Endothelial cell of umbilical vein (primary cell): ENCODE measurements at regions not wholly inside any gene's neighbourhood (a gene's known extent, or its start where the extent isn't known, plus 50 kb on each side); places are given as distances from the start of the nearest gene placed in this dataset.
"Not testable (repeated sequence)": the region's sequence is repeated elsewhere in the genome, so short reads cannot be mapped to it uniquely, and the experiment has no call there.

Experiments
- BruUV-seq: library from RNA; stranded (reverse); fragments of 400-500 nt; replicated peaks from 2 replicates; lab custom pipeline; 2021; lab: Mats Ljungman, UMichigan
- CTCF ChIA-PET: fragments of 300-600, 350-600 bp; sonication (Branson Sonifier 250); formaldehyde crosslinking; loops from one replicate; lab custom pipeline; 2021; ENCODE audit warnings: antibody characterized with exemption, inconsistent platforms; lab: Charles Lee
- POLR2A ChIA-PET: fragments of 300-600, 350-600 bp; sonication (Branson Sonifier 250); formaldehyde crosslinking; loops from one replicate; lab custom pipeline; 2021; ENCODE audit warnings: antibody characterized with exemption, inconsistent platforms; lab: Charles Lee
- DNase-seq: peaks from one replicate; pipeline ENCODE4 v3.0.0-alpha.2; 2011; ENCODE audit warnings: low read depth, low spot score
- FAIRE-seq: peaks from 2 replicates; lab custom pipeline; 2011; peaks lifted over from hg19 to GRCh38; lab: Jason Lieb, UNC
- H2AFZ ChIP-seq: 2 replicates; pipeline ENCODE4 v1.6.0; 2012; ENCODE audit warnings: low read depth, low read length, control low read depth, inconsistent platforms
- H3K27ac ChIP-seq: 2 replicates; pipeline ENCODE4 v1.5.1; 2011; ENCODE audit warnings: low read depth, mild to moderate bottlenecking, control low read depth, low read length, moderate library complexity; ENCODE audit not compliant: insufficient read depth
- H3K27me3 ChIP-seq, 2 experiments: 2 replicates each; pipeline versions ENCODE4 v1.6.0 to v1.6.1; 2011; ENCODE audit warnings: low read length in 2 of 2, mixed read lengths in 1 of 2; ENCODE audit not compliant: control insufficient read depth in 2 of 2, insufficient read depth in 2 of 2
- H3K36me3 ChIP-seq, 2 experiments: 2 replicates in 1 of 2; 3 replicates in 1 of 2; pipeline ENCODE4 v1.5.1; 2011; ENCODE audit warnings: low read length in 2 of 2, mild to moderate bottlenecking in 1 of 2, moderate library complexity in 1 of 2; ENCODE audit not compliant: control insufficient read depth in 2 of 2, insufficient read depth in 2 of 2; ENCODE audit errors: extremely low read depth in 1 of 2
- H3K4me1 ChIP-seq: 3 replicates; pipeline ENCODE4 v1.5.1; 2011; ENCODE audit warnings: mild to moderate bottlenecking, low read length; ENCODE audit not compliant: control insufficient read depth, insufficient read depth; ENCODE audit errors: extremely low read depth
- H3K4me2 ChIP-seq: 2 replicates; pipeline ENCODE4 v1.6.1; 2011; ENCODE audit warnings: low read length, control low read depth, mixed read lengths; ENCODE audit not compliant: insufficient read depth
- H3K4me3 ChIP-seq, 3 experiments: fragments of 200-600 bp in 1 of 3; sonication (generic), shearing (Covaris generic) in 1 of 3; replicated peaks in 1 of 3; 2 replicates each; pipeline ENCODE4 v1.5.1; 2011 to 2016; ENCODE audit warnings: control low read depth in 3 of 3, low read length in 3 of 3, mild to moderate bottlenecking in 2 of 3, inconsistent platforms in 1 of 3, low read depth in 1 of 3, moderate library complexity in 1 of 3; ENCODE audit not compliant: insufficient read depth in 1 of 3
- H3K79me2 ChIP-seq: 2 replicates; pipeline ENCODE4 v1.6.0; 2012; ENCODE audit warnings: low read length, inconsistent platforms; ENCODE audit not compliant: control insufficient read depth, insufficient read depth
- H3K9ac ChIP-seq: replicated peaks from 2 replicates; pipeline ENCODE3; 2011; ENCODE audit warnings: low read length, control low read depth; ENCODE audit not compliant: insufficient read depth; ENCODE audit errors: extremely low read depth
- H3K9me1 ChIP-seq: replicated peaks from 3 replicates; pipeline ENCODE4 v1.6.0; 2011; ENCODE audit warnings: mild to moderate bottlenecking, low read length; ENCODE audit not compliant: control insufficient read depth, insufficient read depth; ENCODE audit errors: extremely low read depth
- H3K9me3 ChIP-seq: replicated peaks from 2 replicates; pipeline ENCODE4 v1.5.1; 2012; ENCODE audit warnings: low read length, inconsistent platforms; ENCODE audit not compliant: control insufficient read depth, insufficient read depth
- H4K20me1 ChIP-seq: replicated peaks from 2 replicates; pipeline ENCODE3; 2011; ENCODE audit warnings: mild to moderate bottlenecking, low read length; ENCODE audit not compliant: control insufficient read depth, insufficient read depth; ENCODE audit errors: extremely low read depth
- CTCF ChIP-seq, 2 donors: IDR thresholded peaks; 1 replicate in 1 of 2; 2 replicates in 1 of 2; pipeline ENCODE4 v1.5.1; 2011; ENCODE audit warnings: low read length in 2 of 2, mild to moderate bottlenecking in 2 of 2, moderate library complexity in 2 of 2, control low read depth in 1 of 2, inconsistent platforms in 1 of 2, low read depth in 1 of 2; ENCODE audit not compliant: insufficient read depth in 1 of 2; ENCODE audit errors: extremely low read depth in 1 of 2
- EZH2 ChIP-seq: IDR thresholded peaks from 2 replicates; pipeline ENCODE4 v1.6.1; 2012; ENCODE audit warnings: borderline replicate concordance, low read depth, mild to moderate bottlenecking, moderate library complexity, low read length, inconsistent platforms; ENCODE audit not compliant: severe bottlenecking
- FOS ChIP-seq: IDR thresholded peaks from 2 replicates; pipeline ENCODE4 v1.6.1; 2011; ENCODE audit warnings: mild to moderate bottlenecking, low read length, moderate library complexity, borderline replicate concordance; ENCODE audit not compliant: insufficient read depth
- GATA2 ChIP-seq: IDR thresholded peaks from 2 replicates; pipeline ENCODE4 v1.7.0; 2011; ENCODE audit warnings: low read depth, mild to moderate bottlenecking, moderate library complexity, mixed read lengths, low read length; ENCODE audit not compliant: insufficient read length, insufficient read depth
- JUN ChIP-seq: IDR thresholded peaks from 2 replicates; pipeline ENCODE4 v1.6.1; 2011; ENCODE audit warnings: borderline replicate concordance, low read depth; ENCODE audit not compliant: insufficient read length, insufficient read depth
- MAX ChIP-seq: IDR thresholded peaks from 2 replicates; pipeline ENCODE4 v1.6.1; 2011; ENCODE audit not compliant: insufficient read depth, insufficient read length
- MYC ChIP-seq: IDR thresholded peaks from one replicate; pipeline ENCODE4 v1.6.1; 2011; ENCODE audit warnings: mild to moderate bottlenecking, low read depth, low read length
- POLR2A ChIP-seq: IDR thresholded peaks from 2 replicates; pipeline ENCODE4 v1.6.1; 2012; ENCODE audit warnings: low read depth, mild to moderate bottlenecking, control low read depth, low read length
- POLR2AphosphoS5 ChIP-seq: IDR thresholded peaks from 2 replicates; pipeline ENCODE4 v1.6.1; 2012; ENCODE audit warnings: low read depth, mild to moderate bottlenecking, control low read depth, low read length, moderate library complexity; ENCODE audit not compliant: insufficient read depth
- dilution Hi-C: fragments of 300-500 bp; cut with MboI; formaldehyde crosslinking; loops from one replicate; pipeline ENCODE4 v1.15.0; 2019; ENCODE audit warnings: low sequenced_read_pairs; ENCODE audit not compliant: extremely low pct_ligation_motif_present
- intact Hi-C: fragments of 100-400 bp; cut with micrococcal nuclease; formaldehyde crosslinking; loops from one replicate; pipeline ENCODE4 v1.10.0; 2022

- POLR2A ChIA-PET = no interaction called here
- no peak overlapping the region for H3K4me3 ChIP-seq
- intact Hi-C loops = no loop called here
- no peaks in the 10 kb centered on the region for H3K9me1 ChIP-seq
- DNase-seq = no peak
- H3K9me3 ChIP-seq = no peaks in the 10 kb centered on the region
- H3K9ac ChIP-seq = no peak overlapping the region
- H3K79me2 ChIP-seq = no peaks in the 10 kb centered on the region
- TF ChIP-seq POLR2A = no peak
- no peak for TF ChIP-seq CTCF (IDR thresholded peaks at IDR 0.05; ENCODE audit: extremely low read depth in 1 of 2, insufficient read depth in 1 of 2, low read depth in 1 of 2, low read length in 2 of 2)
- TF ChIP-seq MAX = no peak
- no peak for TF ChIP-seq GATA2
- no peak for TF ChIP-seq JUN
- TF ChIP-seq FOS = no peak
- TF ChIP-seq EZH2 = no peak
- no peak for TF ChIP-seq POLR2AphosphoS5
- TF ChIP-seq MYC = no peak
- H2AFZ ChIP-seq = no peak overlapping the region
- no peak for FAIRE-seq
- CTCF ChIA-PET = no interaction called here
- dilution Hi-C loops = no loop called here
- no peak overlapping the region for H3K4me2 ChIP-seq
- no peaks in the 10 kb centered on the region for H3K4me1 ChIP-seq
- H3K36me3 ChIP-seq = no peaks in the 10 kb centered on the region
- H3K27ac ChIP-seq = no peak overlapping the region
- no peaks in the 10 kb centered on the region for H4K20me1 ChIP-seq
- no TSS peak for BruUV-seq
- H3K27me3 ChIP-seq = no peaks in the 10 kb centered on the region
These were observed 415.8 kb upstream of the KLF12 start for GRCh38 chr13:74550039-74550438.

GRCh38 chr13:74536649-74537048 lies 402.4 kb upstream of the KLF12 start:
- H3K4me1 ChIP-seq, BruUV-seq, H3K9me1 ChIP-seq, H3K9me3 ChIP-seq, H3K27me3 ChIP-seq, FAIRE-seq, H2AFZ ChIP-seq, H4K20me1 ChIP-seq, H3K4me2 ChIP-seq, DNase-seq, H3K9ac ChIP-seq, dilution Hi-C loops, H3K27ac ChIP-seq, CTCF ChIA-PET, H3K36me3 ChIP-seq, POLR2A ChIA-PET, H3K79me2 ChIP-seq, intact Hi-C loops, H3K4me3 ChIP-seq: not testable (repeated sequence)
